Endothelial cell of umbilical vein (primary cell): ENCODE measurements at regions not wholly inside any gene's neighbourhood (a gene's known extent, or its start where the extent isn't known, plus 50 kb on each side); places are given as distances from the start of the nearest gene placed in this dataset.
"Not testable (repeated sequence)": the region's sequence is repeated elsewhere in the genome, so short reads cannot be mapped to it uniquely, and the experiment has no call there.

Experiments
- BruUV-seq: library from RNA; stranded (reverse); fragments of 400-500 nt; replicated peaks from 2 replicates; lab custom pipeline; 2021; lab: Mats Ljungman, UMichigan
- CTCF ChIA-PET: fragments of 300-600, 350-600 bp; sonication (Branson Sonifier 250); formaldehyde crosslinking; loops from one replicate; lab custom pipeline; 2021; ENCODE audit warnings: antibody characterized with exemption, inconsistent platforms; lab: Charles Lee
- POLR2A ChIA-PET: fragments of 300-600, 350-600 bp; sonication (Branson Sonifier 250); formaldehyde crosslinking; loops from one replicate; lab custom pipeline; 2021; ENCODE audit warnings: antibody characterized with exemption, inconsistent platforms; lab: Charles Lee
- DNase-seq: peaks from one replicate; pipeline ENCODE4 v3.0.0-alpha.2; 2011; ENCODE audit warnings: low read depth, low spot score
- FAIRE-seq: peaks from 2 replicates; lab custom pipeline; 2011; peaks lifted over from hg19 to GRCh38; lab: Jason Lieb, UNC
- H2AFZ ChIP-seq: 2 replicates; pipeline ENCODE4 v1.6.0; 2012; ENCODE audit warnings: low read depth, low read length, control low read depth, inconsistent platforms
- H3K27ac ChIP-seq: 2 replicates; pipeline ENCODE4 v1.5.1; 2011; ENCODE audit warnings: low read depth, mild to moderate bottlenecking, control low read depth, low read length, moderate library complexity; ENCODE audit not compliant: insufficient read depth
- H3K27me3 ChIP-seq, 2 experiments: 2 replicates each; pipeline versions ENCODE4 v1.6.0 to v1.6.1; 2011; ENCODE audit warnings: low read length in 2 of 2, mixed read lengths in 1 of 2; ENCODE audit not compliant: control insufficient read depth in 2 of 2, insufficient read depth in 2 of 2
- H3K36me3 ChIP-seq, 2 experiments: 2 replicates in 1 of 2; 3 replicates in 1 of 2; pipeline ENCODE4 v1.5.1; 2011; ENCODE audit warnings: low read length in 2 of 2, mild to moderate bottlenecking in 1 of 2, moderate library complexity in 1 of 2; ENCODE audit not compliant: control insufficient read depth in 2 of 2, insufficient read depth in 2 of 2; ENCODE audit errors: extremely low read depth in 1 of 2
- H3K4me1 ChIP-seq: 3 replicates; pipeline ENCODE4 v1.5.1; 2011; ENCODE audit warnings: mild to moderate bottlenecking, low read length; ENCODE audit not compliant: control insufficient read depth, insufficient read depth; ENCODE audit errors: extremely low read depth
- H3K4me2 ChIP-seq: 2 replicates; pipeline ENCODE4 v1.6.1; 2011; ENCODE audit warnings: low read length, control low read depth, mixed read lengths; ENCODE audit not compliant: insufficient read depth
- H3K4me3 ChIP-seq, 3 experiments: fragments of 200-600 bp in 1 of 3; sonication (generic), shearing (Covaris generic) in 1 of 3; replicated peaks in 1 of 3; 2 replicates each; pipeline ENCODE4 v1.5.1; 2011 to 2016; ENCODE audit warnings: control low read depth in 3 of 3, low read length in 3 of 3, mild to moderate bottlenecking in 2 of 3, inconsistent platforms in 1 of 3, low read depth in 1 of 3, moderate library complexity in 1 of 3; ENCODE audit not compliant: insufficient read depth in 1 of 3
- H3K79me2 ChIP-seq: 2 replicates; pipeline ENCODE4 v1.6.0; 2012; ENCODE audit warnings: low read length, inconsistent platforms; ENCODE audit not compliant: control insufficient read depth, insufficient read depth
- H3K9ac ChIP-seq: replicated peaks from 2 replicates; pipeline ENCODE3; 2011; ENCODE audit warnings: low read length, control low read depth; ENCODE audit not compliant: insufficient read depth; ENCODE audit errors: extremely low read depth
- H3K9me1 ChIP-seq: replicated peaks from 3 replicates; pipeline ENCODE4 v1.6.0; 2011; ENCODE audit warnings: mild to moderate bottlenecking, low read length; ENCODE audit not compliant: control insufficient read depth, insufficient read depth; ENCODE audit errors: extremely low read depth
- H3K9me3 ChIP-seq: replicated peaks from 2 replicates; pipeline ENCODE4 v1.5.1; 2012; ENCODE audit warnings: low read length, inconsistent platforms; ENCODE audit not compliant: control insufficient read depth, insufficient read depth
- H4K20me1 ChIP-seq: replicated peaks from 2 replicates; pipeline ENCODE3; 2011; ENCODE audit warnings: mild to moderate bottlenecking, low read length; ENCODE audit not compliant: control insufficient read depth, insufficient read depth; ENCODE audit errors: extremely low read depth
- MYC ChIP-seq: IDR thresholded peaks from one replicate; pipeline ENCODE4 v1.6.1; 2011; ENCODE audit warnings: mild to moderate bottlenecking, low read depth, low read length
- POLR2A ChIP-seq: IDR thresholded peaks from 2 replicates; pipeline ENCODE4 v1.6.1; 2012; ENCODE audit warnings: low read depth, mild to moderate bottlenecking, control low read depth, low read length
- dilution Hi-C: fragments of 300-500 bp; cut with MboI; formaldehyde crosslinking; loops from one replicate; pipeline ENCODE4 v1.15.0; 2019; ENCODE audit warnings: low sequenced_read_pairs; ENCODE audit not compliant: extremely low pct_ligation_motif_present
- intact Hi-C: fragments of 100-400 bp; cut with micrococcal nuclease; formaldehyde crosslinking; loops from one replicate; pipeline ENCODE4 v1.10.0; 2022

DNA sequence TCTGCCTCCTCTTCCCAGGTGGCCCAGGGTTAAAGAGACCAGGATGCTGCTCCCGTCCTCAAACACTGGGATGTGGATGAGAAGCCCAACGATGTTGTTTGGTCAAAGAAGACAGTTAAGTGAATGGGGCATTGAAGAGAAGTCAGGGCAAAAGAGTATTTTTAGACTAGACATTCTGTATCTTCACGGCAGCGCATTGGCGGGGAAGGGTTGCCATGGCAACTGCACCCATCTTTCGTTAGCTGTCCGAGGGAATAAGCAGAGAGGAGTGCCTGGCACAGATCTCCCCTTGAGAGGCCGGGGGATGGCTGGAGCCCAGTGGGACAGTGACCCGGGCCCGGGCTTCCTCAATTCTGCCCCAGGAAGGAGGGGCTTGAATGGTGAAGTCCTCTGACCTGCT lies 56.4 kb upstream of the GPR31 start:
- dilution Hi-C loops = no loop called here
- Histone ChIP-seq H3K4me1 (no peaks in the 10 kb centered on the region), H3K27me3 (no peaks in the 10 kb centered on the region), H2AFZ (no peak overlapping the region), H3K4me2 (no peak overlapping the region), H3K9me3 (no peaks in the 10 kb centered on the region), H3K79me2 (no peaks in the 10 kb centered on the region), H3K9me1 (no peaks in the 10 kb centered on the region), H4K20me1 (no peaks in the 10 kb centered on the region), H3K4me3 (no peak overlapping the region), H3K36me3 (no peaks in the 10 kb centered on the region), H3K9ac (no peak overlapping the region), H3K27ac (no peak overlapping the region)
- DNase-seq (no peak), FAIRE-seq (no peak)
- intact Hi-C loops = no loop called here
- POLR2A ChIA-PET = no interaction called here
- TF ChIP-seq POLR2A = no peak
- no peak for TF ChIP-seq MYC
- CTCF ChIA-PET = no interaction called here
- BruUV-seq = no TSS peak

DNA sequence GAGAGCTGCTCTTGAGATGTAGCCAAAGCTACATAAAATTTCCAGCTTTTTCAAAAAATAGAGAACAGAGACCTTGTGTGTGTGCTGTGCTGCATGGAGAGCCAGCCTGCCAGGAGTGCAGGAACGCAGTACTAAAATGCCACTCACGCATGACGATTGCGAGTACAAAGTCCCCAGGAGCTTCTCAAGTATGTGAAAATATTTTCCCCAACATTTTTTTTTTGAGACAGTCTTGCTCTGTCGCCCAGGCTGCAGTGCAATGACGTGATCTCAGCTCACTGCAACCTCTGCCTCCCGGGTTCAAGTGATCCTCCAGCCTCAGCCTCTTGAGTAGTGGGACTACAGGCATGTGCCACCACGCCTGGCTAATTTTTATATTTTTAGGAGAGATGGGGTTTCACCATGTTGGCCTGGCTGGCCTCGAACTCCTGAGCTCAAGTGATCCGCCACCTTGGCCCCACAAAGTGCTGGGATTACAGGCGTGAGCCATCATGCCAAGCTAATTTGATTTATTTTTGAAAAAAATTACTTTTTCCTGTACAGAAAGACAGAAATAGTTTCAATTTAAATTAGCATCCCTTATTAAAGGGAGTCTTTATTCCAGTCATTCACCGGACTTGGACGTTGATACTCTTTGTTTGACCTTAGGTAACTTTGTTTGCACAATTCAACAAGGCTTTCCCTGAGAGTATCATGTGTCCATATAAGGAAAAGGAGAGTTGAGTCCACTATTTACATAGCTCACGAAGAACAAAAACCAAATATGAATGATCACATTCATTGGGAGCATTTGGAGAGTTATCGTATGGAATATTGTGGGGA lies 57.9 kb upstream of the GPR31 start:
- dilution Hi-C loops, H3K4me3 ChIP-seq, H3K27ac ChIP-seq, H3K9me1 ChIP-seq, H4K20me1 ChIP-seq, H3K36me3 ChIP-seq, H2AFZ ChIP-seq, DNase-seq, H3K27me3 ChIP-seq, H3K9ac ChIP-seq, CTCF ChIA-PET, H3K9me3 ChIP-seq, H3K4me1 ChIP-seq, H3K79me2 ChIP-seq, H3K4me2 ChIP-seq, BruUV-seq, intact Hi-C loops, POLR2A ChIA-PET, FAIRE-seq: not testable (repeated sequence)

GRCh38 chr6:167216390-167217050 lies 58.7 kb upstream of the GPR31 start:
- intact Hi-C loops = loop anchor here (1.0 kb wide), 1 partner anchor 72 kb away; no protein-coding TSS in a partner anchor
- H3K9ac ChIP-seq, H4K20me1 ChIP-seq, H3K9me3 ChIP-seq, H3K4me3 ChIP-seq, H3K36me3 ChIP-seq, H2AFZ ChIP-seq, H3K79me2 ChIP-seq, H3K4me2 ChIP-seq, dilution Hi-C loops, FAIRE-seq, POLR2A ChIA-PET, DNase-seq, H3K4me1 ChIP-seq, H3K27me3 ChIP-seq, H3K27ac ChIP-seq, H3K9me1 ChIP-seq, BruUV-seq: not testable (repeated sequence)
- CTCF ChIA-PET = interaction anchor here (1.7 kb wide), 1 partner anchor 135 kb away, joined by 5 read pairs; no protein-coding TSS in a partner anchor

- H3K9me3 ChIP-seq, FAIRE-seq, H3K79me2 ChIP-seq, DNase-seq, H3K4me1 ChIP-seq, H3K9ac ChIP-seq, H3K36me3 ChIP-seq, H3K4me3 ChIP-seq, H2AFZ ChIP-seq, BruUV-seq, dilution Hi-C loops, H3K27me3 ChIP-seq, H3K4me2 ChIP-seq, POLR2A ChIA-PET, H3K9me1 ChIP-seq, H3K27ac ChIP-seq, H4K20me1 ChIP-seq: not testable (repeated sequence)
- CTCF ChIA-PET = interaction anchor here (1.7 kb wide), 1 partner anchor 134 kb away, joined by 5 read pairs; no protein-coding TSS in a partner anchor
- intact Hi-C loops = loop anchor here (1.0 kb wide), 1 partner anchor 71 kb away; no protein-coding TSS in a partner anchor
Observed at GRCh38 chr6:167217073-167217472, 59.3 kb upstream of the GPR31 start.
